ENCODE measurements at regions not wholly inside any gene's neighbourhood (a gene's known extent, or its start where the extent isn't known, plus 50 kb on each side); places are given as distances from the start of the nearest gene placed in this dataset.

DNA sequence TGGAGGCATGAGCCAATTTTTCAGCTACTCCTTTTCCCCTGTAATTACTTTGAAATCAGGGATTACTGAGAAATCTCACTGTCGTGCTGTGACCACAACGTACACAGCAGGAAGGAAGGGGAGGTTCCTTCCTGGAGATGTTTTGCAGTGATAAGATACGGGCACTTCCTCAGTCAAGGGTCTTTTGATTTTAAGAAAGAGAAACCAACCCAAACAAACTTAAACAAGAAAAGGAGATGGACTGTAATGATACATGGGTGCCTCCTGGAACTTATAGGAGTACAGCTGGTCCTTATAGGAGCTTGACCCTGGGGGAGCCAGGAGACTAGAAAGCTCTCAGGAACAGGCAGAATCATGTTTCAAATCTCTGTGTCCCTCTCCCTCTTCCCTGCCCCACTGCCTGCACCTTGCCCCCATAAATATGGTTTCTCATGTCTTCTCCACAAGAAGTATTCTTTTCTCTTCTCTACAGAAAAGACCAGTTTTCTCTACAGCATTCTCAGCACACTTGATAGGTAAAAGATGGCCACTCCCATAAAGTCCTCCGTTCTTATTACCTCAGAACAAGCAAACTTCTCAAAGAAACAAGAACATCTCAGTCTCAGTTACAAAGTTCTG, 281.1 kb upstream of the AMIGO2 start:
- TF ChIP-seq, protein P1, sequence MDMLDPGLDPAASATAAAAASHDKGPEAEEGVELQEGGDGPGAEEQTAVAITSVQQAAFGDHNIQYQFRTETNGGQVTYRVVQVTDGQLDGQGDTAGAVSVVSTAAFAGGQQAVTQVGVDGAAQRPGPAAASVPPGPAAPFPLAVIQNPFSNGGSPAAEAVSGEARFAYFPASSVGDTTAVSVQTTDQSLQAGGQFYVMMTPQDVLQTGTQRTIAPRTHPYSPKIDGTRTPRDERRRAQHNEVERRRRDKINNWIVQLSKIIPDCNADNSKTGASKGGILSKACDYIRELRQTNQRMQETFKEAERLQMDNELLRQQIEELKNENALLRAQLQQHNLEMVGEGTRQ (IDR thresholded peaks at IDR 0.05; ENCODE audit: low read depth, low read length) = no peak
- TF ChIP-seq RFX5 (IDR thresholded peaks at IDR 0.05; ENCODE audit: low read depth, low read length) = no peak
- TF ChIP-seq, protein P2, sequence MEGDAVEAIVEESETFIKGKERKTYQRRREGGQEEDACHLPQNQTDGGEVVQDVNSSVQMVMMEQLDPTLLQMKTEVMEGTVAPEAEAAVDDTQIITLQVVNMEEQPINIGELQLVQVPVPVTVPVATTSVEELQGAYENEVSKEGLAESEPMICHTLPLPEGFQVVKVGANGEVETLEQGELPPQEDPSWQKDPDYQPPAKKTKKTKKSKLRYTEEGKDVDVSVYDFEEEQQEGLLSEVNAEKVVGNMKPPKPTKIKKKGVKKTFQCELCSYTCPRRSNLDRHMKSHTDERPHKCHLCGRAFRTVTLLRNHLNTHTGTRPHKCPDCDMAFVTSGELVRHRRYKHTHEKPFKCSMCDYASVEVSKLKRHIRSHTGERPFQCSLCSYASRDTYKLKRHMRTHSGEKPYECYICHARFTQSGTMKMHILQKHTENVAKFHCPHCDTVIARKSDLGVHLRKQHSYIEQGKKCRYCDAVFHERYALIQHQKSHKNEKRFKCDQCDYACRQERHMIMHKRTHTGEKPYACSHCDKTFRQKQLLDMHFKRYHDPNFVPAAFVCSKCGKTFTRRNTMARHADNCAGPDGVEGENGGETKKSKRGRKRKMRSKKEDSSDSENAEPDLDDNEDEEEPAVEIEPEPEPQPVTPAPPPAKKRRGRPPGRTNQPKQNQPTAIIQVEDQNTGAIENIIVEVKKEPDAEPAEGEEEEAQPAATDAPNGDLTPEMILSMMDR (conservative IDR thresholded peaks at IDR 0.05; ENCODE audit: low read depth, low read length) = no peak
- no peak for TF ChIP-seq POLR2A (IDR thresholded peaks at IDR 0.05; ENCODE audit: low read depth, low read length)
- no peak for TF ChIP-seq RAD21 (IDR thresholded peaks at IDR 0.05; ENCODE audit: low read length)
- TF ChIP-seq RCOR1 (IDR thresholded peaks at IDR 0.05; ENCODE audit: insufficient replicate concordance, low read length) = no peak
- TF ChIP-seq CEBPB (IDR thresholded peaks at IDR 0.05; ENCODE audit: low read depth, low read length) = no peak
- TF ChIP-seq FOS (IDR thresholded peaks at IDR 0.05; ENCODE audit: low read depth, low read length) = no peak
- no peak for TF ChIP-seq CHD1 (IDR thresholded peaks at IDR 0.05; ENCODE audit: low read depth, low read length)
